HEK293 (cell line): ENCODE measurements at regions not wholly inside any gene's neighbourhood (a gene's known extent, or its start where the extent isn't known, plus 50 kb on each side); places are given as distances from the start of the nearest gene placed in this dataset.
"Not testable (repeated sequence)": the region's sequence is repeated elsewhere in the genome, so short reads cannot be mapped to it uniquely, and the experiment has no call there.

Source experiments
- CTCF ChIA-PET: fragments of 350-600 bp; formaldehyde crosslinking; extraction: SDS; loops from one replicate; lab custom pipeline; 2021; ENCODE audit warnings: antibody characterized with exemption; lab: Yijun Ruan, JAX
- POLR2A ChIA-PET: fragments of 300-600 bp; formaldehyde crosslinking; extraction: SDS; loops from one replicate; lab custom pipeline; 2020; ENCODE audit warnings: antibody characterized with exemption, inconsistent platforms; lab: Yijun Ruan, JAX
- H3K27ac ChIP-seq: fragments of 200-500 bp; sonication (Bioruptor generic); 2 replicates; pipeline ENCODE4 v1.5.1; 2014; ENCODE audit warnings: low read depth, low read length, control low read depth, inconsistent platforms; ENCODE audit errors: extremely low read depth
- H3K36me3 ChIP-seq, 2 experiments: fragments of 200-500 bp in 1 of 2; sonication (Bioruptor generic) in 1 of 2; 1 replicate in 1 of 2; 2 replicates in 1 of 2; pipeline ENCODE4 v1.5.1; 2014 to 2017; ENCODE audit warnings: inconsistent platforms in 2 of 2, low read length in 2 of 2; ENCODE audit not compliant: control insufficient read depth in 2 of 2, insufficient read depth in 1 of 2
- H3K4me1 ChIP-seq: fragments of 200-500 bp; sonication (Bioruptor generic); 2 replicates; pipeline ENCODE4 v1.5.1; 2014; ENCODE audit warnings: mild to moderate bottlenecking, low read length, inconsistent platforms; ENCODE audit not compliant: control insufficient read depth, insufficient read depth
- H3K4me3 ChIP-seq: 2 replicates; pipeline ENCODE4 v1.5.1; 2011; ENCODE audit warnings: low read depth, mild to moderate bottlenecking, control low read depth, low read length, moderate library complexity
- H3K9me3 ChIP-seq: fragments of 200-500 bp; sonication (Bioruptor generic); 2 replicates; pipeline ENCODE4 v1.5.1; 2014; ENCODE audit warnings: low read depth, low read length, inconsistent platforms; ENCODE audit not compliant: control insufficient read depth, insufficient read depth
- GLIS1 ChIP-seq: fragments of 450-650 bp; formaldehyde crosslinking; IDR thresholded peaks from 2 replicates; pipeline ENCODE4 v1.5.1; 2016; ENCODE audit warnings: missing biosample characterization, missing genetic modification characterization
- HIC1 ChIP-seq: fragments of 450-650 bp; formaldehyde crosslinking; IDR thresholded peaks from 2 replicates; pipeline ENCODE4 v1.5.1; 2016; ENCODE audit warnings: missing biosample characterization, missing genetic modification characterization
- KLF1 ChIP-seq: fragments of 450-650 bp; formaldehyde crosslinking; IDR thresholded peaks from 2 replicates; pipeline ENCODE4 v1.5.1; 2016; ENCODE audit warnings: missing biosample characterization, missing genetic modification characterization
- ZNF146 ChIP-seq: fragments of 450-650 bp; formaldehyde crosslinking; IDR thresholded peaks from 2 replicates; pipeline ENCODE4 v1.5.1; 2016; ENCODE audit warnings: missing biosample characterization, missing genetic modification characterization
- ZNF19 ChIP-seq: fragments of 450-650 bp; formaldehyde crosslinking; IDR thresholded peaks from 2 replicates; pipeline ENCODE4; 2016; ENCODE audit warnings: missing biosample characterization, missing genetic modification characterization, low read depth
- ZNF221 ChIP-seq: fragments of 450-650 bp; formaldehyde crosslinking; IDR thresholded peaks from 2 replicates; pipeline ENCODE4 v1.5.1; 2017; ENCODE audit warnings: missing biosample characterization, missing genetic modification characterization, borderline replicate concordance
- ZNF248 ChIP-seq: fragments of 450-650 bp; formaldehyde crosslinking; IDR thresholded peaks from 2 replicates; pipeline ENCODE4 v1.5.1; 2017; ENCODE audit warnings: missing biosample characterization, missing genetic modification characterization
- ZNF266 ChIP-seq: fragments of 450-650 bp; formaldehyde crosslinking; IDR thresholded peaks from 2 replicates; pipeline ENCODE4 v1.5.1; 2016; ENCODE audit warnings: missing biosample characterization, missing genetic modification characterization, low read depth
- ZNF354C ChIP-seq: fragments of 450-650 bp; formaldehyde crosslinking; IDR thresholded peaks from 2 replicates; pipeline ENCODE4 v1.5.1; 2016; ENCODE audit warnings: missing biosample characterization, missing genetic modification characterization, low read depth, borderline replicate concordance
- ZNF404 ChIP-seq: fragments of 450-650 bp; formaldehyde crosslinking; IDR thresholded peaks from 2 replicates; pipeline ENCODE4 v1.5.1; 2017; ENCODE audit warnings: missing biosample characterization, missing genetic modification characterization
- ZNF416 ChIP-seq: fragments of 450-650 bp; formaldehyde crosslinking; IDR thresholded peaks from 2 replicates; pipeline ENCODE4 v1.5.1; 2016; ENCODE audit warnings: missing biosample characterization, missing genetic modification characterization
- ZNF654 ChIP-seq: fragments of 450-650 bp; formaldehyde crosslinking; IDR thresholded peaks from 2 replicates; pipeline ENCODE4 v1.5.1; 2016; ENCODE audit warnings: low read depth, missing biosample characterization, missing genetic modification characterization
- ZNF660 ChIP-seq: fragments of 450-650 bp; IDR thresholded peaks from 2 replicates; pipeline ENCODE4 v1.5.1; 2018; ENCODE audit warnings: missing biosample characterization, mild to moderate bottlenecking, missing genetic modification characterization
- ZNF791 ChIP-seq: fragments of 450-650 bp; formaldehyde crosslinking; IDR thresholded peaks from 2 replicates; pipeline ENCODE4 v1.5.1; 2016; ENCODE audit warnings: missing biosample characterization, missing genetic modification characterization
- ZXDB ChIP-seq: fragments of 450-650 bp; formaldehyde crosslinking; IDR thresholded peaks from 2 replicates; pipeline ENCODE4 v1.5.1; 2016; ENCODE audit warnings: missing biosample characterization, missing genetic modification characterization
- TF ChIP-seq, protein P1 (sequence below): fragments of 450-650 bp; formaldehyde crosslinking; IDR thresholded peaks from 2 replicates; pipeline ENCODE4 v1.5.1; 2017; ENCODE audit warnings: missing biosample characterization, missing genetic modification characterization
- TF ChIP-seq, protein P2 (sequence below): fragments of 450-650 bp; IDR thresholded peaks from 2 replicates; pipeline ENCODE4 v1.5.1; 2018; ENCODE audit warnings: missing biosample characterization, mild to moderate bottlenecking, missing genetic modification characterization
- TF ChIP-seq, protein P3 (sequence below): fragments of 450-650 bp; formaldehyde crosslinking; IDR thresholded peaks from 2 replicates; pipeline ENCODE4 v1.5.1; 2016; ENCODE audit warnings: missing biosample characterization, missing genetic modification characterization
- TF ChIP-seq, protein P4 (sequence below): fragments of 450-650 bp; formaldehyde crosslinking; conservative IDR thresholded peaks from 2 replicates; pipeline ENCODE4 v1.5.1; 2016; ENCODE audit warnings: low read depth, missing biosample characterization, missing genetic modification characterization

GRCh38 chr6:94859924-94860323 is 717.4 kb upstream of the MANEA start:
- H3K36me3 ChIP-seq = no peaks in the 10 kb centered on the region
- no peaks in the 10 kb centered on the region for H3K9me3 ChIP-seq
- H3K4me1 ChIP-seq = no peaks in the 10 kb centered on the region
- no peak overlapping the region for H3K27ac ChIP-seq
- POLR2A ChIA-PET = no interaction called here
- CTCF ChIA-PET = no interaction called here
- no peak overlapping the region for H3K4me3 ChIP-seq
- TF ChIP-seq ZNF660 (no peak), KLF1 (tag by site-specific recombination) (no peak), ZNF221 (tag by site-specific recombination) (no peak), GLIS1 (no peak), ZNF248 (tag by site-specific recombination) (no peak), ZNF791 (tag by site-specific recombination) (no peak), ZNF354C (tag by site-specific recombination) (no peak)
- TF ChIP-seq, protein P1, sequence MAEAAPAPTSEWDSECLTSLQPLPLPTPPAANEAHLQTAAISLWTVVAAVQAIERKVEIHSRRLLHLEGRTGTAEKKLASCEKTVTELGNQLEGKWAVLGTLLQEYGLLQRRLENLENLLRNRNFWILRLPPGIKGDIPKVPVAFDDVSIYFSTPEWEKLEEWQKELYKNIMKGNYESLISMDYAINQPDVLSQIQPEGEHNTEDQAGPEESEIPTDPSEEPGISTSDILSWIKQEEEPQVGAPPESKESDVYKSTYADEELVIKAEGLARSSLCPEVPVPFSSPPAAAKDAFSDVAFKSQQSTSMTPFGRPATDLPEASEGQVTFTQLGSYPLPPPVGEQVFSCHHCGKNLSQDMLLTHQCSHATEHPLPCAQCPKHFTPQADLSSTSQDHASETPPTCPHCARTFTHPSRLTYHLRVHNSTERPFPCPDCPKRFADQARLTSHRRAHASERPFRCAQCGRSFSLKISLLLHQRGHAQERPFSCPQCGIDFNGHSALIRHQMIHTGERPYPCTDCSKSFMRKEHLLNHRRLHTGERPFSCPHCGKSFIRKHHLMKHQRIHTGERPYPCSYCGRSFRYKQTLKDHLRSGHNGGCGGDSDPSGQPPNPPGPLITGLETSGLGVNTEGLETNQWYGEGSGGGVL = no peak
- TF ChIP-seq, all 188 proteins: peak for 0

GRCh38 chr6:94856999-94857398 is 720.3 kb upstream of the MANEA start:
- H3K36me3 ChIP-seq, CTCF ChIA-PET, H3K27ac ChIP-seq, H3K9me3 ChIP-seq, H3K4me1 ChIP-seq, H3K4me3 ChIP-seq, POLR2A ChIA-PET: not testable (repeated sequence)

DNA sequence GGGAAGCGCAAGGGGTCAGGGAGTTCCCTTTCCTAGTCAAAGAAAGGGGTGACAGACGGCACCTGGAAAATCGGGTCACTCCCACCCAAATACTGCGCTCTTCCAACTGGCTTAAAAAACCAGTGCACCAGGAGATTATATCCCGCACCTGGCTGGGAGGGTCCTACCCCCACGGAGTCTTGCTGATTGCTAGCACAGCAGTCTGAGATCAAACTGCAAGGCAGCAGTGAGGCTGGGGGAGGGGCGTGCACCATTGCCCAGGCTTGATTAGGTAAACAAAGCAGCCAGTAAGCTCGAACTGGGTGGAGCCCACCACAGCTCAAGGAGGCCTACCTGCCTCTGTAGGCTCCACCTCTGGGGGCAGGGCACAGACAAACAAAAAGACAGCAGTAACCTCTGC is 726.0 kb upstream of the MANEA start:
- H3K4me1 ChIP-seq, H3K4me3 ChIP-seq, POLR2A ChIA-PET, H3K27ac ChIP-seq, H3K36me3 ChIP-seq, H3K9me3 ChIP-seq, CTCF ChIA-PET: not testable (repeated sequence)

DNA sequence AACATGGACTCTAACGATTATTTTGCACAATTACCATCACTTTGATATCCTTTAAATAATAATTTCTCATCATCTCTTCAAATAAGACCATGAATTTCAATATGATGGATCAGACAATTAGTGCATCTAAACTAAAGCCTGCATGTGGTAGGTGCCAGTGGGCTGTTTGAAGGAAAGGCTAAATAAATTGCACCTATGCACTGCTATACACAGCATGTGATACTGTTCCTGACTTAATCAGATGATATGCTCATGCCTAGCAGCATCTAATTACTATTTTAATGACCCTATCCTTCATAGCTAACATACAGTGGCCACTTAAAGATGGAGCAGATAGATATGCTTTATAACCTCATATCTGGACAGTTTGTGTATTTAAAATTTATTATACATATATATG is 731.6 kb upstream of the MANEA start:
- Histone ChIP-seq H3K9me3 (no peaks in the 10 kb centered on the region), H3K4me1 (no peaks in the 10 kb centered on the region), H3K36me3 (no peaks in the 10 kb centered on the region), H3K4me3 (no peak overlapping the region), H3K27ac (no peak overlapping the region)
- POLR2A ChIA-PET = no interaction called here
- CTCF ChIA-PET = no interaction called here
- no peak for TF ChIP-seq HIC1
- TF ChIP-seq, protein P2, sequence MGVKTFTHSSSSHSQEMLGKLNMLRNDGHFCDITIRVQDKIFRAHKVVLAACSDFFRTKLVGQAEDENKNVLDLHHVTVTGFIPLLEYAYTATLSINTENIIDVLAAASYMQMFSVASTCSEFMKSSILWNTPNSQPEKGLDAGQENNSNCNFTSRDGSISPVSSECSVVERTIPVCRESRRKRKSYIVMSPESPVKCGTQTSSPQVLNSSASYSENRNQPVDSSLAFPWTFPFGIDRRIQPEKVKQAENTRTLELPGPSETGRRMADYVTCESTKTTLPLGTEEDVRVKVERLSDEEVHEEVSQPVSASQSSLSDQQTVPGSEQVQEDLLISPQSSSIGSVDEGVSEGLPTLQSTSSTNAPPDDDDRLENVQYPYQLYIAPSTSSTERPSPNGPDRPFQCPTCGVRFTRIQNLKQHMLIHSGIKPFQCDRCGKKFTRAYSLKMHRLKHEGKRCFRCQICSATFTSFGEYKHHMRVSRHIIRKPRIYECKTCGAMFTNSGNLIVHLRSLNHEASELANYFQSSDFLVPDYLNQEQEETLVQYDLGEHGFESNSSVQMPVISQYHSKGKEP (tag by site-specific recombination) = no peak
- TF ChIP-seq ZNF266 = no peak
- no peak for TF ChIP-seq ZNF791 (tag by site-specific recombination)
- TF ChIP-seq, protein P3, sequence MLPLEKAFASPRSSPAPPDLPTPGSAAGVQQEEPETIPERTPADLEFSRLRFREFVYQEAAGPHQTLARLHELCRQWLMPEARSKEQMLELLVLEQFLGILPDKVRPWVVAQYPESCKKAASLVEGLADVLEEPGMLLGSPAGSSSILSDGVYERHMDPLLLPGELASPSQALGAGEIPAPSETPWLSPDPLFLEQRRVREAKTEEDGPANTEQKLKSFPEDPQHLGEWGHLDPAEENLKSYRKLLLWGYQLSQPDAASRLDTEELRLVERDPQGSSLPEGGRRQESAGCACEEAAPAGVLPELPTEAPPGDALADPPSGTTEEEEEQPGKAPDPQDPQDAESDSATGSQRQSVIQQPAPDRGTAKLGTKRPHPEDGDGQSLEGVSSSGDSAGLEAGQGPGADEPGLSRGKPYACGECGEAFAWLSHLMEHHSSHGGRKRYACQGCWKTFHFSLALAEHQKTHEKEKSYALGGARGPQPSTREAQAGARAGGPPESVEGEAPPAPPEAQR (tag by site-specific recombination) = no peak
- no peak for TF ChIP-seq ZNF19 (tag by site-specific recombination)
- TF ChIP-seq ZNF416 (tag by site-specific recombination) = no peak
- TF ChIP-seq ZNF654 = no peak
- no peak for TF ChIP-seq ZNF146 (tag by site-specific recombination)
- TF ChIP-seq, protein P4, sequence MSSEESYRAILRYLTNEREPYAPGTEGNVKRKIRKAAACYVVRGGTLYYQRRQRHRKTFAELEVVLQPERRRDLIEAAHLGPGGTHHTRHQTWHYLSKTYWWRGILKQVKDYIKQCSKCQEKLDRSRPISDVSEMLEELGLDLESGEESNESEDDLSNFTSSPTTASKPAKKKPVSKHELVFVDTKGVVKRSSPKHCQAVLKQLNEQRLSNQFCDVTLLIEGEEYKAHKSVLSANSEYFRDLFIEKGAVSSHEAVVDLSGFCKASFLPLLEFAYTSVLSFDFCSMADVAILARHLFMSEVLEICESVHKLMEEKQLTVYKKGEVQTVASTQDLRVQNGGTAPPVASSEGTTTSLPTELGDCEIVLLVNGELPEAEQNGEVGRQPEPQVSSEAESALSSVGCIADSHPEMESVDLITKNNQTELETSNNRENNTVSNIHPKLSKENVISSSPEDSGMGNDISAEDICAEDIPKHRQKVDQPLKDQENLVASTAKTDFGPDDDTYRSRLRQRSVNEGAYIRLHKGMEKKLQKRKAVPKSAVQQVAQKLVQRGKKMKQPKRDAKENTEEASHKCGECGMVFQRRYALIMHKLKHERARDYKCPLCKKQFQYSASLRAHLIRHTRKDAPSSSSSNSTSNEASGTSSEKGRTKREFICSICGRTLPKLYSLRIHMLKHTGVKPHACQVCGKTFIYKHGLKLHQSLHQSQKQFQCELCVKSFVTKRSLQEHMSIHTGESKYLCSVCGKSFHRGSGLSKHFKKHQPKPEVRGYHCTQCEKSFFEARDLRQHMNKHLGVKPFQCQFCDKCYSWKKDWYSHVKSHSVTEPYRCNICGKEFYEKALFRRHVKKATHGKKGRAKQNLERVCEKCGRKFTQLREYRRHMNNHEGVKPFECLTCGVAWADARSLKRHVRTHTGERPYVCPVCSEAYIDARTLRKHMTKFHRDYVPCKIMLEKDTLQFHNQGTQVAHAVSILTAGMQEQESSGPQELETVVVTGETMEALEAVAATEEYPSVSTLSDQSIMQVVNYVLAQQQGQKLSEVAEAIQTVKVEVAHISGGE (tag by site-specific recombination) = no peak
- no peak for TF ChIP-seq ZNF404 (tag by site-specific recombination)
- no peak for TF ChIP-seq ZXDB (tag by site-specific recombination)
